GM12878 (cell line): ENCODE measurements at regions not wholly inside any gene's neighbourhood (a gene's known extent, or its start where the extent isn't known, plus 50 kb on each side); places are given as distances from the start of the nearest gene placed in this dataset.

ENCODE experiments used
- ATAC-seq: fragments of 200-7000 bp; cut with Tn5 transposase; 3 replicates; pipeline ENCODE4 v1.9.1; 2020; ENCODE audit warnings: mild to moderate bottlenecking, moderate library complexity
- BruUV-seq: library from RNA; stranded (reverse); fragments of 400-500 nt; replicated peaks from 2 replicates; lab custom pipeline; 2021; lab: Mats Ljungman, UMichigan
- CTCF ChIA-PET: fragments of 300-600 bp; sonication (Branson Sonifier 250); formaldehyde crosslinking; extraction: SDS; loops from one replicate; lab custom pipeline; 2021; ENCODE audit warnings: inconsistent platforms; lab: Yijun Ruan, JAX
- POLR2A ChIA-PET: fragments of 350-600 bp; formaldehyde crosslinking; extraction: SDS; loops from one replicate; lab custom pipeline; 2021; ENCODE audit warnings: inconsistent platforms; lab: Charles Lee
- RAD21 ChIA-PET: fragments of 300-600 bp; sonication (Branson Sonifier 250); formaldehyde crosslinking; loops from one replicate; lab custom pipeline; 2023; ENCODE audit warnings: antibody characterized with exemption; ENCODE audit not compliant: unreplicated experiment; lab: Charles Lee
- SMC1A ChIA-PET: fragments of 300-600 bp; sonication (Branson Sonifier 250); formaldehyde crosslinking; loops from one replicate; lab custom pipeline; 2023; ENCODE audit not compliant: unreplicated experiment, uncharacterized antibody; lab: Charles Lee
- DNase-seq: peaks from one replicate; pipeline ENCODE4 v3.0.0-alpha.2; 2011; ENCODE audit warnings: low read depth, low spot score
- FAIRE-seq: peaks from 3 replicates; lab custom pipeline; 2011; peaks lifted over from hg19 to GRCh38; lab: Jason Lieb, UNC
- H2AFZ ChIP-seq: 2 replicates; pipeline ENCODE4 v1.6.0; 2011; ENCODE audit warnings: low read depth, low read length, control low read depth; ENCODE audit not compliant: control insufficient read depth
- H3K27ac ChIP-seq: 2 replicates; pipeline ENCODE4 v1.5.1; 2011; ENCODE audit warnings: control low read depth; ENCODE audit not compliant: control insufficient read depth, insufficient read depth
- H3K27me3 ChIP-seq, 2 experiments: replicated peaks in 1 of 2; 2 replicates each; pipeline versions ENCODE4 v1.6.0 to v1.6.1; 2011; ENCODE audit warnings: low read length in 1 of 2; ENCODE audit not compliant: control insufficient read depth in 2 of 2, insufficient read depth in 2 of 2
- H3K36me3 ChIP-seq, 2 experiments: 2 replicates each; pipeline ENCODE4 v1.5.1; 2011; ENCODE audit warnings: low read length in 1 of 2; ENCODE audit not compliant: control insufficient read depth in 2 of 2, insufficient read depth in 2 of 2
- H3K4me1 ChIP-seq: 2 replicates; pipeline ENCODE4 v1.6.1; 2011; ENCODE audit warnings: mild to moderate bottlenecking, low read length, moderate library complexity, mixed read lengths; ENCODE audit not compliant: control insufficient read depth, insufficient read depth
- H3K4me2 ChIP-seq: 2 replicates; pipeline ENCODE4 v1.6.0; 2011; ENCODE audit warnings: control low read depth; ENCODE audit not compliant: control insufficient read depth, insufficient read depth
- H3K4me3 ChIP-seq: fragments of 200-600 bp; sonication (generic); 2 replicates; pipeline ENCODE4 v1.5.1; 2016
- H3K79me2 ChIP-seq: 2 replicates; pipeline ENCODE4 v1.6.0; 2011; ENCODE audit warnings: low read length; ENCODE audit not compliant: control insufficient read depth, insufficient read depth
- H3K9ac ChIP-seq: 2 replicates; pipeline ENCODE4 v1.8.0; 2011; ENCODE audit warnings: low read length, control low read depth, mixed read lengths; ENCODE audit not compliant: control insufficient read depth, insufficient read depth
- H3K9me3 ChIP-seq: replicated peaks from 3 replicates; pipeline ENCODE4 v1.5.1; 2011; ENCODE audit warnings: mild to moderate bottlenecking, low read length; ENCODE audit not compliant: control insufficient read depth, insufficient read depth
- H4K20me1 ChIP-seq: 2 replicates; pipeline ENCODE4 v1.6.0; 2011; ENCODE audit not compliant: control insufficient read depth, insufficient read depth
- EZH2 ChIP-seq: IDR thresholded peaks from 2 replicates; pipeline ENCODE4 v1.6.1; 2012; ENCODE audit warnings: low read depth, mild to moderate bottlenecking, control low read depth, inconsistent platforms, low read length, borderline replicate concordance; ENCODE audit not compliant: control insufficient read depth
- FOXM1 ChIP-seq: IDR thresholded peaks from 2 replicates; pipeline ENCODE4 v1.6.1; 2012; ENCODE audit warnings: low read depth, mild to moderate bottlenecking, inconsistent platforms, low read length, moderate library complexity
- GATAD2B ChIP-seq: fragments of 450-650 bp; conservative IDR thresholded peaks from 2 replicates; pipeline ENCODE4 v1.6.1; 2017; ENCODE audit warnings: low read depth, mild to moderate bottlenecking, moderate library complexity
- IKZF1 ChIP-seq: fragments of 450-650 bp; conservative IDR thresholded peaks from 2 replicates; pipeline ENCODE4 v1.6.1; 2017; ENCODE audit warnings: antibody characterized with exemption, mild to moderate bottlenecking
- IRF4 ChIP-seq: IDR thresholded peaks from 2 replicates; pipeline ENCODE4 v1.6.1; 2011; ENCODE audit warnings: low read depth, low read length
- NR2C1 ChIP-seq: fragments of 450-650 bp; IDR thresholded peaks from 2 replicates; pipeline ENCODE4 v1.6.1; 2017; ENCODE audit warnings: antibody characterized with exemption, mild to moderate bottlenecking, moderate library complexity
- PAX5 ChIP-seq: IDR thresholded peaks from 2 replicates; pipeline ENCODE4 v1.6.1; 2011; ENCODE audit warnings: low read depth, low read length, borderline replicate concordance
- PML ChIP-seq: IDR thresholded peaks from 2 replicates; pipeline ENCODE4 v1.6.1; 2012; ENCODE audit warnings: low read length, inconsistent platforms
- POLR2A ChIP-seq: IDR thresholded peaks from 2 replicates; pipeline ENCODE4 v1.6.1; 2011; ENCODE audit warnings: low read depth, mild to moderate bottlenecking, low read length
- POU2F2 ChIP-seq: IDR thresholded peaks from 3 replicates; pipeline ENCODE4 v1.6.1; 2011; ENCODE audit warnings: low read depth, mild to moderate bottlenecking, low read length, borderline replicate concordance
- RUNX3 ChIP-seq: IDR thresholded peaks from 2 replicates; pipeline ENCODE4 v1.6.1; 2012; ENCODE audit warnings: low read length, inconsistent platforms
- SIX5 ChIP-seq: IDR thresholded peaks from 2 replicates; pipeline ENCODE4 v1.6.1; 2011; ENCODE audit warnings: mild to moderate bottlenecking, low read depth, low read length, moderate library complexity; ENCODE audit not compliant: severe bottlenecking
- SREBF2 ChIP-seq: IDR thresholded peaks from 2 replicates; pipeline ENCODE4 v1.6.1; 2012; ENCODE audit warnings: mild to moderate bottlenecking, low read length
- STAT3 ChIP-seq: IDR thresholded peaks from 2 replicates; pipeline ENCODE4 v1.6.1; 2011; ENCODE audit warnings: low read depth, low read length, improper control_type of control experiment
- SUPT20H ChIP-seq: IDR thresholded peaks from 2 replicates; pipeline ENCODE4 v1.6.1; 2011; ENCODE audit warnings: low read depth, mild to moderate bottlenecking, low read length, moderate library complexity, borderline replicate concordance; ENCODE audit not compliant: control insufficient read depth
- SUZ12 ChIP-seq: fragments of 200-600 bp; sonication (generic); IDR thresholded peaks from one replicate; pipeline ENCODE4 v1.6.1; 2018; ENCODE audit warnings: antibody characterized with exemption, mild to moderate bottlenecking; ENCODE audit not compliant: unreplicated experiment
- USF1 ChIP-seq: IDR thresholded peaks from 2 replicates; pipeline ENCODE4 v1.6.1; 2011; ENCODE audit warnings: borderline replicate concordance, low read depth, mild to moderate bottlenecking, moderate library complexity, mixed read lengths, low read length; ENCODE audit not compliant: insufficient read depth; ENCODE audit errors: extremely low read length
- ZNF384 ChIP-seq: IDR thresholded peaks from 2 replicates; pipeline ENCODE4 v1.6.1; 2012; ENCODE audit warnings: low read depth, mild to moderate bottlenecking, low read length, improper control_type of control experiment, borderline replicate concordance
- ZNF687 ChIP-seq: fragments of 450-650 bp; IDR thresholded peaks from 2 replicates; pipeline ENCODE4 v1.6.1; 2017; ENCODE audit warnings: mild to moderate bottlenecking, moderate library complexity
- ZZZ3 ChIP-seq: IDR thresholded peaks from 2 replicates; pipeline ENCODE4 v1.6.1; 2011; ENCODE audit warnings: low read depth; ENCODE audit not compliant: control insufficient read depth, insufficient read length
- WGBS: methylation state at CpG from one replicate; pipeline ENCODE4 v1.1.6; 2016; ENCODE audit warnings: low lambda C conversion rate; ENCODE audit not compliant: insufficient replicate concordance, insufficient coverage; ENCODE audit errors: missing lambda C conversion rate; 5-methylcytosine and 5-hydroxymethylcytosine counted together
- in situ Hi-C: fragments of 300-500 bp; cut with MboI; formaldehyde crosslinking; loops from 9 replicates; pipeline ENCODE4 v1.14.3; 2018; ENCODE audit warnings: mixed read lengths
- intact Hi-C: fragments of 100-400 bp; cut with micrococcal nuclease; formaldehyde crosslinking; loops from one replicate; pipeline ENCODE4 v1.14.2; 2022; ENCODE audit not compliant: unreplicated experiment
- TF ChIP-seq, protein P1 (sequence below): fragments of 450-650 bp; IDR thresholded peaks from 2 replicates; pipeline ENCODE4 v1.6.1; 2016; ENCODE audit warnings: mild to moderate bottlenecking

GRCh38 chr12:20096430-20096829 lies 271.9 kb upstream of the PDE3A start (continued):
- no peak for TF ChIP-seq IKZF1
- no peak for TF ChIP-seq POLR2A
- TF ChIP-seq ZZZ3: no peak
- no peak for TF ChIP-seq ZNF384
- no peak for TF ChIP-seq USF1

DNA sequence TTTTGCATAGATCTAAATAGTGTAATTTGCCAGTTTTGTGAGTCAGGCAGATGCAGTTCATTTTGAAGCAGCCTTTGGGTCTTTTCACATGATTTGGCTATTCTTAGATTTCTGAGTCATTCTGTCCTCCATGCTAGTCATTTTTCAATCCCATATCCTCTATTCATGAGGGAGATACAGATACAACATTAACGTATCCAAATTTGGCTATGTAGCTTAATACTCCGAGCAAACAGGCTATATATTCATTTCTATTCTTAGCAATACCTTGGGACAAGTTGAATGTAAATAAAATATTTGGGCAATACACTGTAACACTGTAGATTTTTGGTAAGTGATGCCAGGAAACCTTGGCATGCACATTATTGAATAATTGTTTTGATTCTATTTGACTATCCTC lies 270.7 kb upstream of the PDE3A start:
- no peaks in the 10 kb centered on the region for H3K4me1 ChIP-seq
- no peak overlapping the region for H3K4me2 ChIP-seq
- no peaks in the 10 kb centered on the region for H3K79me2 ChIP-seq
- WGBS: 0% methylated on average over 2 of the region's 2 CpGs
- H3K9me3 ChIP-seq: no peaks in the 10 kb centered on the region; the same call in 1 of the 3 replicates
- ChIA-PET SMC1A (no interaction called here), POLR2A (no interaction called here), CTCF (interaction anchor here (1.6 kb wide), 1 partner anchor 35 kb away, joined by 3 read pairs; no protein-coding TSS in a partner anchor), RAD21 (no interaction called here)
- H3K4me3 ChIP-seq: no peak overlapping the region
- H3K9ac ChIP-seq: no peak overlapping the region
- DNase-seq: peak; percentile 28
- H3K36me3 ChIP-seq: no peaks in the 10 kb centered on the region
- H2AFZ ChIP-seq: no peak overlapping the region
- intact Hi-C loops (loop anchor here (2.0 kb wide), 1 partner anchor 47 kb away; no protein-coding TSS in a partner anchor), in situ Hi-C loops (no loop called here)
- no TSS peak for BruUV-seq
- FAIRE-seq: no peak
- no peak overlapping the region for H3K27ac ChIP-seq
- no peaks in the 10 kb centered on the region for H4K20me1 ChIP-seq
- H3K27me3 ChIP-seq: no peaks in the 10 kb centered on the region
- ATAC-seq: peak; percentile 81
- TF ChIP-seq SUZ12 (no peak), NR2C1 (no peak), SREBF2 (no peak), IRF4 (peak; percentile 90), GATAD2B (no peak), PAX5 (no peak), ZNF687 (no peak), POU2F2 (peak; percentile 13; the same call in 1 of the 3 replicates), FOXM1 (peak; percentile 78), SIX5 (no peak), RUNX3 (no peak), STAT3 (no peak), PML (0 out of 2 replicates have a peak, but pooled peaks have one; percentile 43), EZH2 (no peak), SUPT20H (no peak)
- TF ChIP-seq, protein P1, sequence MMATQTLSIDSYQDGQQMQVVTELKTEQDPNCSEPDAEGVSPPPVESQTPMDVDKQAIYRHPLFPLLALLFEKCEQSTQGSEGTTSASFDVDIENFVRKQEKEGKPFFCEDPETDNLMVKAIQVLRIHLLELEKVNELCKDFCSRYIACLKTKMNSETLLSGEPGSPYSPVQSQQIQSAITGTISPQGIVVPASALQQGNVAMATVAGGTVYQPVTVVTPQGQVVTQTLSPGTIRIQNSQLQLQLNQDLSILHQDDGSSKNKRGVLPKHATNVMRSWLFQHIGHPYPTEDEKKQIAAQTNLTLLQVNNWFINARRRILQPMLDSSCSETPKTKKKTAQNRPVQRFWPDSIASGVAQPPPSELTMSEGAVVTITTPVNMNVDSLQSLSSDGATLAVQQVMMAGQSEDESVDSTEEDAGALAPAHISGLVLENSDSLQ: no peak
